ENCODE measurements at regions not wholly inside any gene's neighbourhood (a gene's known extent, or its start where the extent isn't known, plus 50 kb on each side); places are given as distances from the start of the nearest gene placed in this dataset.

DNA sequence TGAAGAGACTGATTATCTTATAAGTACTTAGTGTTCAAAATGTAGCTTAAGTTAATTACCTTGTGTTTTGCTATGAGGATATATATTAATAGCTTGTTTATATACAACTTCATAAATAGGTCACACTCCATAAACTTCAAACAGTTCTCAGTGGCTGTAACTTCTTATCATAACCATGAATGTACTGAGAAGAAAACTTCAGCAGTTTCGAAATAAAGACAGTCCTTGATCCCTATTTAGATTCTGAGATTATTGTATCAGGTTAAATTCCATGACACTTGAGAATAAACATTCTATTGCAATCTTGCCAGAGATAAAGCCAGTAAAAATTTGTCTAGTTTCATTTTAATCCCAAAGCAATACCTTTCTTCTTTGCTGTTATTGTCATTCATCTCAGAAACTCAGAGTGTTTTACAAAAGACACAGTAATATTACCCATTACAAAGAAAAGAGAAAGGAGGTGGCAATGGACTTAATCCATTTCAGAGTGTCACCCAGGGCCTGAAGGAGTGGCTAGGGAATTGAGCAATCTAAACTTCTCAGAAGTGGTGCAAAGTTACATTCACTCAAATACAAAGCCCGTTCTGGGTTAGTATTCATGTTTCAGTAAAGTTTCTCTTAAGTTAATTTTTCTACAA, 403.6 kb downstream of the SEMA3D start:
- no peak for TF ChIP-seq CTCF (conservative IDR thresholded peaks at IDR 0.05; ENCODE audit: low read length)
- H3K4me3 ChIP-seq (ENCODE audit: low read length), result no peak overlapping the region
- peak; percentile 10 for DNase-seq (ENCODE audit: low read depth)

GRCh38 chr7:84781838-84782237, 405.0 kb downstream of the SEMA3D start:
- DNase-seq (ENCODE audit: low read depth), result no peak
- TF ChIP-seq CTCF (conservative IDR thresholded peaks at IDR 0.05; ENCODE audit: low read length), result no peak

GRCh38 chr7:84780158-84781124, 406.4 kb downstream of the SEMA3D start:
- H3K4me3 ChIP-seq (ENCODE audit: low read length), result no peak overlapping the region
- DNase-seq (ENCODE audit: low read depth), result no peak
- TF ChIP-seq CTCF (conservative IDR thresholded peaks at IDR 0.05; ENCODE audit: low read length), result no peak

More at GRCh38 chr7:84781838-84782237, 405.0 kb downstream of the SEMA3D start:
- no peak overlapping the region for H3K4me3 ChIP-seq (ENCODE audit: low read length)

- no peak for TF ChIP-seq CTCF (conservative IDR thresholded peaks at IDR 0.05; ENCODE audit: low read length)
- no peak for DNase-seq (ENCODE audit: low read depth)
- no peak overlapping the region for H3K4me3 ChIP-seq (ENCODE audit: low read length)
These were observed 429.1 kb downstream of the SEMA3D start for GRCh38 chr7:84757761-84758160.

DNA sequence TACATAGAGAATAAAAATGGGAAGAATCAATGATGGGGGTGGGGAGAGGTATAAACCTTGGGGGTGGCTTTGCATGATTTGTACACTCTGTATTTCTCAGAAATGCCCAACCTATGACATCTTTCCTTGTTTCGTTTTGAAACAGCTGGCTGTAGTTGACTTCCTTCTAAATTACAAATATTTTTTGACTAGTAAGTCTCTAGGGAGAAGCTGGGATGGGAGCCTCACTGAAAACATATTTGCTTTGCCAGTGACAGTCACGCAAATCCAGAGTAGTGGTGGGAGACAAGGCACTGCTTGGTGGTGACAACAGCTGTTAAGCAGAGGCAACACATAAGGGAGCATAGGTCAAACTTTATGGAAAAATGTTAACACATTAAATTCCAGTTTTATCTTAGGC, 440.5 kb downstream of the SEMA3D start:
- H3K4me3 ChIP-seq (ENCODE audit: low read length), result no peak overlapping the region
- peak; percentile 87 for DNase-seq (ENCODE audit: low read depth)
- TF ChIP-seq CTCF (conservative IDR thresholded peaks at IDR 0.05; ENCODE audit: low read length), result no peak

DNA sequence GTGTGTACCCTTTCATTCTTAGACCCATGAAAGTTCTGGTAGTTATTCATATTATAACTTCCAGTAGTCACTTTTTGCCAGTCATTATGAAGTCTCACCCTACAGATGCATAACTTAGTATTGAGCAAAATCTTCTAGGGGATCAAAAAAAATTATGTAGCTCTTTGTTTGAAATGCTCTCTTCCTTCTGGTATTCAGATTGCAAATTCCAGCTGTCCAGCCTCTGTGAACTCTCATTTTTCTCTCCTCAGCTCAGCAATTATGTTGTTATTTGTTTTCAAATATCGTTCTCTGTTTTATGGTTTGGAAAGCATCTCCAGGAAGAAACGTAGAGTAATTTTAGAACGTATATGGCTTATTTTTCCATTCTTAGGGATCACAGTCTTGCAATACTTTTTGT, 442.5 kb downstream of the SEMA3D start:
- H3K4me3 ChIP-seq (ENCODE audit: low read length), result no peak overlapping the region
- DNase-seq (ENCODE audit: low read depth), result peak; percentile 77
- TF ChIP-seq CTCF (conservative IDR thresholded peaks at IDR 0.05; ENCODE audit: low read length), result no peak

Data from AG10803 (cell line).